ENCODE measurements at regions not wholly inside any gene's neighbourhood (a gene's known extent, or its start where the extent isn't known, plus 50 kb on each side); places are given as distances from the start of the nearest gene placed in this dataset.

- no peak for TF ChIP-seq CTCF (conservative IDR thresholded peaks at IDR 0.05; ENCODE audit: low read length)
- TF ChIP-seq EZH2phosphoT487 (IDR thresholded peaks at IDR 0.05; ENCODE audit: borderline replicate concordance, low read depth, low read length) = no peak
Measured at GRCh38 chr5:157978061-157978460, 119.1 kb upstream of the CLINT1 start.
